K562 (cell line): ENCODE measurements at regions not wholly inside any gene's neighbourhood (a gene's known extent, or its start where the extent isn't known, plus 50 kb on each side); places are given as distances from the start of the nearest gene placed in this dataset.

Experiments used
- ATAC-seq: fragments of 200-7000 bp; cut with Tn5 transposase; 3 replicates; pipeline ENCODE4 v1.9.1; 2020; ENCODE audit warnings: moderate library complexity
- BruUV-seq: library from RNA; stranded (reverse); fragments of 400-500 nt; replicated peaks from 2 replicates; lab custom pipeline; 2021; lab: Mats Ljungman, UMichigan
- CTCF ChIA-PET: fragments of 300-600 bp; formaldehyde crosslinking; extraction: SDS; loops from one replicate; lab custom pipeline; 2021; ENCODE audit warnings: low intra/inter-chr PET ratio; lab: Yijun Ruan, JAX
- POLR2A ChIA-PET: fragments of 300-600, 350-650 bp; sonication (Branson Sonifier 250); formaldehyde crosslinking; extraction: SDS; loops from one replicate; lab custom pipeline; 2021; ENCODE audit warnings: antibody characterized with exemption, inconsistent platforms; lab: Yijun Ruan, JAX
- DNase-seq, 4 experiments: peaks; one replicate each; pipeline versions ENCODE4 v3.0.0 to v3.0.0-alpha.2; 2011 to 2018; ENCODE audit warnings: low spot score in 3 of 4, mixed read lengths in 3 of 4; ENCODE audit errors: extremely low read depth in 1 of 4
- FAIRE-seq: peaks from 2 replicates; lab custom pipeline; 2011; peaks lifted over from hg19 to GRCh38; lab: Jason Lieb, UNC
- H2AFZ ChIP-seq: 2 replicates; pipeline ENCODE4 v1.6.0; 2011; ENCODE audit warnings: low read depth, low read length, control low read depth, inconsistent platforms
- H3K27ac ChIP-seq: fragments of 200-600 bp; 3 replicates; pipeline ENCODE4 v1.8.0; 2011; ENCODE audit warnings: low read depth, mild to moderate bottlenecking, control low read depth, inconsistent platforms, low read length, moderate library complexity, mixed read lengths; ENCODE audit errors: extremely low read depth
- H3K27me3 ChIP-seq, 2 experiments: fragments of 300-600 bp in 1 of 2; 2 replicates in 1 of 2; 3 replicates in 1 of 2; pipeline versions ENCODE4 v1.6.0 to v1.8.0; 2011; ENCODE audit warnings: inconsistent platforms in 2 of 2, low read length in 2 of 2, mild to moderate bottlenecking in 1 of 2, mixed read lengths in 1 of 2, moderate library complexity in 1 of 2; ENCODE audit not compliant: control insufficient read depth in 2 of 2, insufficient read depth in 2 of 2
- H3K36me3 ChIP-seq: fragments of 300-600 bp; 3 replicates; pipeline ENCODE4 v1.8.0; 2011; ENCODE audit warnings: mild to moderate bottlenecking, low read length, inconsistent platforms; ENCODE audit not compliant: control insufficient read depth, insufficient read depth
- H3K4me1 ChIP-seq, 2 experiments: fragments of 200-600 bp in 1 of 2; replicated peaks in 1 of 2; 2 replicates in 1 of 2; 3 replicates in 1 of 2; pipeline versions ENCODE4 v1.5.1 to v1.8.0; 2011; ENCODE audit warnings: inconsistent platforms in 2 of 2, low read length in 2 of 2, mild to moderate bottlenecking in 1 of 2, mixed read lengths in 1 of 2, moderate library complexity in 1 of 2; ENCODE audit not compliant: control insufficient read depth in 2 of 2, insufficient read depth in 2 of 2
- H3K4me2 ChIP-seq: 2 replicates; pipeline ENCODE4 v1.6.1; 2011; ENCODE audit warnings: low read length, control low read depth, inconsistent platforms, mixed read lengths; ENCODE audit not compliant: insufficient read depth
- H3K4me3 ChIP-seq: fragments of 200-600 bp; sonication (generic), shearing (Covaris generic); 2 replicates; pipeline ENCODE4 v1.5.1; 2016; ENCODE audit warnings: control low read depth, inconsistent platforms
- H3K79me2 ChIP-seq: fragments of 200-600 bp; 3 replicates; pipeline ENCODE4 v1.8.0; 2011; ENCODE audit warnings: low read length, inconsistent platforms; ENCODE audit not compliant: control insufficient read depth, insufficient read depth
- H3K9ac ChIP-seq, 2 experiments: 2 replicates each; pipeline versions ENCODE4 v1.6.0 to v1.6.1; 2011; ENCODE audit warnings: low read depth in 2 of 2, low read length in 2 of 2, control low read depth in 1 of 2, inconsistent platforms in 1 of 2, mild to moderate bottlenecking in 1 of 2, mixed read lengths in 1 of 2; ENCODE audit not compliant: insufficient read depth in 1 of 2
- H3K9me1 ChIP-seq: one replicate; pipeline ENCODE4 v1.6.0; 2011; ENCODE audit warnings: inconsistent platforms, mild to moderate bottlenecking, low read length, moderate library complexity; ENCODE audit not compliant: control insufficient read depth, insufficient read depth
- H3K9me3 ChIP-seq: replicated peaks from 2 replicates; pipeline ENCODE4 v1.5.1; 2011; ENCODE audit warnings: low read depth, low read length, inconsistent platforms; ENCODE audit not compliant: control insufficient read depth, insufficient read depth
- H4K20me1 ChIP-seq: replicated peaks from 2 replicates; pipeline ENCODE4 v1.6.1; 2011; ENCODE audit warnings: low read length, inconsistent platforms, mixed read lengths; ENCODE audit not compliant: control insufficient read depth, insufficient read depth
- BMI1 ChIP-seq: fragments of 150-350 bp; IDR thresholded peaks from 2 replicates; pipeline ENCODE4 v1.6.1; 2014; ENCODE audit warnings: low read length
- ESRRB ChIP-seq: fragments of 250-450 bp; sonication (Bioruptor Pico); IDR thresholded peaks from 2 replicates; pipeline ENCODE4 v1.5.0; 2020; ENCODE audit warnings: mild to moderate bottlenecking, moderate library complexity, borderline replicate concordance
- TBL1XR1 ChIP-seq, 2 experiments: IDR thresholded peaks; 2 replicates each; pipeline ENCODE4 v1.6.1; 2012; ENCODE audit warnings: improper control_type of control experiment in 2 of 2, low read length in 2 of 2, mild to moderate bottlenecking in 1 of 2
- TBP ChIP-seq: optimal IDR thresholded peaks from 2 replicates; pipeline ENCODE3; 2011; ENCODE audit warnings: low read depth, low read length, improper control_type of control experiment
- ZNF644 ChIP-seq: fragments of 200-800 bp; sonication (Bioruptor generic); IDR thresholded peaks from 2 replicates; pipeline ENCODE4 v1.6.1; 2016; ENCODE audit warnings: low read depth, missing genetic modification characterization, missing compliant biosample characterization
- in situ Hi-C: fragments of 300-500 bp; cut with MboI; formaldehyde crosslinking; loops from 4 replicates; pipeline ENCODE4 v1.15.0; 2018; ENCODE audit warnings: inconsistent platforms, mixed read lengths
- intact Hi-C: fragments of 100-400 bp; cut with micrococcal nuclease; formaldehyde crosslinking; loops from 2 replicates; pipeline ENCODE4 v1.14.2; 2022
- TF ChIP-seq, protein P1 (sequence below): sonication (generic); formaldehyde crosslinking; IDR thresholded peaks from 2 replicates; pipeline ENCODE4 v1.5.0; 2020; ENCODE audit warnings: missing genetic modification reagents
- TF ChIP-seq, protein P2 (sequence below): fragments of 250-450 bp; sonication (Bioruptor Pico); IDR thresholded peaks from 2 replicates; pipeline ENCODE4 v1.4.0; 2020

DNA sequence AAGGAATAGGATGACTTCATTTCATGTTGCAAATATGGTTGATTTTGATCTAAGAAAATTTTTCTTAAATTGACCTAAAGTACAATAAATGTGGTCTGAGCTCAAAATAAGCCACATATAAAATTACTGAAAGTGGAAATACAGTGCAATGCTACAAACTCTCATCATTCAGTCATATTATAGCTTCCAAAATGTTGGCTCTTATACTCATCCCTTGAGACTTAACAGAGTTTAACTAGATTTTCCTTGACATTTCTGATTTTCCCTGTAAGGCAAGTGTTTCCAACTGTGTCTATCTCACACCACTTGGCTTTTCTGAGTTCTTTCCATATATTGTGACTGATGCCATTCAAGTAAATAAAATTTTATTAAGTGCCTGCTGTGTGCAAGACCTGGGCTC lies 123.7 kb upstream of the NTF3 start:
- Histone ChIP-seq H3K4me3 (no peak overlapping the region), H2AFZ (no peak overlapping the region)
- TF ChIP-seq ZNF644: no peak
- TF ChIP-seq, protein P1, sequence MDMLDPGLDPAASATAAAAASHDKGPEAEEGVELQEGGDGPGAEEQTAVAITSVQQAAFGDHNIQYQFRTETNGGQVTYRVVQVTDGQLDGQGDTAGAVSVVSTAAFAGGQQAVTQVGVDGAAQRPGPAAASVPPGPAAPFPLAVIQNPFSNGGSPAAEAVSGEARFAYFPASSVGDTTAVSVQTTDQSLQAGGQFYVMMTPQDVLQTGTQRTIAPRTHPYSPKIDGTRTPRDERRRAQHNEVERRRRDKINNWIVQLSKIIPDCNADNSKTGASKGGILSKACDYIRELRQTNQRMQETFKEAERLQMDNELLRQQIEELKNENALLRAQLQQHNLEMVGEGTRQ (CRISPR knock-in tag): no peak
- no peak for TF ChIP-seq TBP
- TF ChIP-seq ESRRB (CRISPR knock-in tag): no peak
- TF ChIP-seq BMI1: no peak
- TF ChIP-seq TBL1XR1 (IDR thresholded peaks at IDR 0.05; ENCODE audit: low read length in 2 of 2): no peak
- TF ChIP-seq, protein P2, sequence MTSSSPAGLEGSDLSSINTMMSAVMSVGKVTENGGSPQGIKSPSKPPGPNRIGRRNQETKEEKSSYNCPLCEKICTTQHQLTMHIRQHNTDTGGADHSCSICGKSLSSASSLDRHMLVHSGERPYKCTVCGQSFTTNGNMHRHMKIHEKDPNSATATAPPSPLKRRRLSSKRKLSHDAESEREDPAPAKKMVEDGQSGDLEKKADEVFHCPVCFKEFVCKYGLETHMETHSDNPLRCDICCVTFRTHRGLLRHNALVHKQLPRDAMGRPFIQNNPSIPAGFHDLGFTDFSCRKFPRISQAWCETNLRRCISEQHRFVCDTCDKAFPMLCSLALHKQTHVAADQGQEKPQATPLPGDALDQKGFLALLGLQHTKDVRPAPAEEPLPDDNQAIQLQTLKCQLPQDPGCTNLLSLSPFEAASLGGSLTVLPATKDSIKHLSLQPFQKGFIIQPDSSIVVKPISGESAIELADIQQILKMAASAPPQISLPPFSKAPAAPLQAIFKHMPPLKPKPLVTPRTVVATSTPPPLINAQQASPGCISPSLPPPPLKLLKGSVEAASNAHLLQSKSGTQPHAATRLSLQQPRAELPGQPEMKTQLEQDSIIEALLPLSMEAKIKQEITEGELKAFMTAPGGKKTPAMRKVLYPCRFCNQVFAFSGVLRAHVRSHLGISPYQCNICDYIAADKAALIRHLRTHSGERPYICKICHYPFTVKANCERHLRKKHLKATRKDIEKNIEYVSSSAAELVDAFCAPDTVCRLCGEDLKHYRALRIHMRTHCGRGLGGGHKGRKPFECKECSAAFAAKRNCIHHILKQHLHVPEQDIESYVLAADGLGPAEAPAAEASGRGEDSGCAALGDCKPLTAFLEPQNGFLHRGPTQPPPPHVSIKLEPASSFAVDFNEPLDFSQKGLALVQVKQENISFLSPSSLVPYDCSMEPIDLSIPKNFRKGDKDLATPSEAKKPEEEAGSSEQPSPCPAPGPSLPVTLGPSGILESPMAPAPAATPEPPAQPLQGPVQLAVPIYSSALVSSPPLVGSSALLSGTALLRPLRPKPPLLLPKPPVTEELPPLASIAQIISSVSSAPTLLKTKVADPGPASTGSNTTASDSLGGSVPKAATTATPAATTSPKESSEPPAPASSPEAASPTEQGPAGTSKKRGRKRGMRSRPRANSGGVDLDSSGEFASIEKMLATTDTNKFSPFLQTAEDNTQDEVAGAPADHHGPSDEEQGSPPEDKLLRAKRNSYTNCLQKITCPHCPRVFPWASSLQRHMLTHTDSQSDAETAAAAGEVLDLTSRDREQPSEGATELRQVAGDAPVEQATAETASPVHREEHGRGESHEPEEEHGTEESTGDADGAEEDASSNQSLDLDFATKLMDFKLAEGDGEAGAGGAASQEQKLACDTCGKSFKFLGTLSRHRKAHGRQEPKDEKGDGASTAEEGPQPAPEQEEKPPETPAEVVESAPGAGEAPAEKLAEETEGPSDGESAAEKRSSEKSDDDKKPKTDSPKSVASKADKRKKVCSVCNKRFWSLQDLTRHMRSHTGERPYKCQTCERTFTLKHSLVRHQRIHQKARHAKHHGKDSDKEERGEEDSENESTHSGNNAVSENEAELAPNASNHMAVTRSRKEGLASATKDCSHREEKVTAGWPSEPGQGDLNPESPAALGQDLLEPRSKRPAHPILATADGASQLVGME: no peak
- TF ChIP-seq, all 486 proteins: peak for 0
- Histone ChIP-seq H3K4me1 (no peaks in the 10 kb centered on the region), H3K27me3 (no peaks in the 10 kb centered on the region), H3K27ac (no peak overlapping the region), H3K9ac (no peak overlapping the region), H3K9me1 (no peaks in the 10 kb centered on the region), H3K4me2 (no peak overlapping the region), H3K36me3 (no peaks in the 10 kb centered on the region), H3K9me3 (no peaks in the 10 kb centered on the region), H3K79me2 (no peaks in the 10 kb centered on the region), H4K20me1 (no peaks in the 10 kb centered on the region)
- FAIRE-seq (no peak), DNase-seq (no peak), ATAC-seq (no peak)
- in situ Hi-C loops: no loop called here
- ChIA-PET CTCF (no interaction called here), POLR2A (interaction anchor here (1.0 kb wide), 1 partner anchor 10 kb away, joined by 3 read pairs; no protein-coding TSS in a partner anchor)
- intact Hi-C loops: no loop called here
- no TSS peak for BruUV-seq
